ENCODE measurements at regions not wholly inside any gene's neighbourhood (a gene's known extent, or its start where the extent isn't known, plus 50 kb on each side); places are given as distances from the start of the nearest gene placed in this dataset.
"Not testable (repeated sequence)": the region's sequence is repeated elsewhere in the genome, so short reads cannot be mapped to it uniquely, and the experiment has no call there.

- no peak for DNase-seq
Measured at GRCh38 chr6:144360401-144360800, 75.3 kb downstream of the UTRN start.

GRCh38 chr6:144361016-144361415, 75.9 kb downstream of the UTRN start:
- no peak for DNase-seq

GRCh38 chr6:144362042-144363018, 77.2 kb downstream of the UTRN start:
- no peak for DNase-seq

GRCh38 chr6:144364208-144364720, 79.1 kb downstream of the UTRN start:
- no peak for DNase-seq

GRCh38 chr6:144364782-144365181, 79.6 kb downstream of the UTRN start:
- no peak for DNase-seq

GRCh38 chr6:144365271-144365670, 80.1 kb downstream of the UTRN start:
- DNase-seq = no peak

GRCh38 chr6:144369696-144370095, 84.6 kb downstream of the UTRN start:
- not testable (repeated sequence) for DNase-seq

GRCh38 chr6:144372116-144372515, 87.0 kb downstream of the UTRN start:
- no peak for DNase-seq

GRCh38 chr6:144372611-144373594, 87.8 kb downstream of the UTRN start:
- no peak for DNase-seq

GRCh38 chr6:144374525-144374924, 89.4 kb downstream of the UTRN start:
- not testable (repeated sequence) for DNase-seq

- no peak for DNase-seq
Measured at GRCh38 chr6:144377586-144378210, 92.6 kb downstream of the UTRN start.

GRCh38 chr6:144378437-144378836, 93.3 kb downstream of the UTRN start:
- DNase-seq = no peak

- DNase-seq = no peak
Measured at GRCh38 chr6:144379356-144379755, 94.2 kb downstream of the UTRN start.

- DNase-seq = not testable (repeated sequence)
Measured at GRCh38 chr6:144381499-144381898, 96.4 kb downstream of the UTRN start.

- no peak for DNase-seq
Measured at GRCh38 chr6:144383336-144383735, 98.2 kb downstream of the UTRN start.

GRCh38 chr6:144384427-144384826, 99.3 kb downstream of the UTRN start:
- DNase-seq = no peak

- DNase-seq = not testable (repeated sequence)
Measured at GRCh38 chr6:144389474-144389873, 104.3 kb downstream of the UTRN start.

GRCh38 chr6:144390202-144390601, 105.1 kb downstream of the UTRN start:
- no peak for DNase-seq

- DNase-seq = no peak
Measured at GRCh38 chr6:144390886-144391285, 105.8 kb downstream of the UTRN start.

- no peak for DNase-seq
Measured at GRCh38 chr6:144392536-144392935, 107.4 kb downstream of the UTRN start.

- no peak for DNase-seq
Measured at GRCh38 chr6:144394210-144394609, 109.1 kb downstream of the UTRN start.

- DNase-seq = no peak
Measured at GRCh38 chr6:144395014-144395413, 109.9 kb downstream of the UTRN start.

- DNase-seq = no peak
Measured at GRCh38 chr6:144395826-144396225, 110.7 kb downstream of the UTRN start.
